Loucy (cell line): ENCODE measurements at regions not wholly inside any gene's neighbourhood (a gene's known extent, or its start where the extent isn't known, plus 50 kb on each side); places are given as distances from the start of the nearest gene placed in this dataset.
A peak's percentile ranks its signal among the peaks of the same experiment; 100 is the strongest.

ENCODE experiments used
- H2AFZ ChIP-seq: fragments of 200-600 bp; sonication (generic); 2 replicates; pipeline ENCODE4 v1.6.0; 2016; ENCODE audit warnings: antibody characterized with exemption, mild to moderate bottlenecking, low read length, moderate library complexity
- H3F3A ChIP-seq: fragments of 200-600 bp; 2 replicates; pipeline ENCODE4 v1.6.0; 2016; ENCODE audit warnings: antibody characterized with exemption, low read depth, mild to moderate bottlenecking
- H3K27me3 ChIP-seq: fragments of 200-600 bp; sonication (generic); 2 replicates; pipeline ENCODE4 v1.6.1; 2014; ENCODE audit warnings: low read length, mild to moderate bottlenecking; ENCODE audit not compliant: insufficient read depth, poor library complexity, severe bottlenecking
- H3K36me3 ChIP-seq: fragments of 200-600 bp; sonication (generic); 2 replicates; pipeline ENCODE4 v1.6.1; 2016; ENCODE audit warnings: low read length; ENCODE audit not compliant: insufficient read depth
- H3K4me1 ChIP-seq: fragments of 200-600 bp; sonication (generic); 2 replicates; pipeline ENCODE4 v1.5.1; 2014; ENCODE audit warnings: low read length, mild to moderate bottlenecking; ENCODE audit not compliant: insufficient read depth, poor library complexity, severe bottlenecking
- H3K4me2 ChIP-seq: fragments of 200-600 bp; sonication (generic); 2 replicates; pipeline ENCODE4 v1.6.0; 2014; ENCODE audit warnings: antibody characterized with exemption, low read length, low read depth, mild to moderate bottlenecking; ENCODE audit not compliant: poor library complexity, severe bottlenecking
- H3K4me3 ChIP-seq: fragments of 200-600 bp; sonication (generic); 2 replicates; pipeline ENCODE4 v1.5.1; 2014; ENCODE audit warnings: low read length, mild to moderate bottlenecking, mixed read lengths; ENCODE audit not compliant: poor library complexity, severe bottlenecking
- H3K79me2 ChIP-seq: fragments of 200-600 bp; sonication (generic); 2 replicates; pipeline ENCODE4 v1.6.1; 2014; ENCODE audit warnings: low read length; ENCODE audit not compliant: insufficient read depth
- H3K9ac ChIP-seq: fragments of 200-600 bp; sonication (generic); 2 replicates; pipeline ENCODE4 v1.6.0; 2014; ENCODE audit warnings: mild to moderate bottlenecking, low read depth, low read length, moderate library complexity; ENCODE audit not compliant: poor library complexity, severe bottlenecking
- H3K9me2 ChIP-seq: fragments of 200-600 bp; sonication (generic); replicated peaks from 2 replicates; pipeline ENCODE4 v1.6.1; 2016; ENCODE audit warnings: low read depth, low read length, mixed read lengths
- H3K9me3 ChIP-seq: fragments of 200-600 bp; sonication (generic); 2 replicates; pipeline ENCODE4 v1.6.1; 2014; ENCODE audit warnings: mild to moderate bottlenecking, antibody characterized with exemption, low read length, low read depth; ENCODE audit not compliant: insufficient read depth
- H4K20me1 ChIP-seq: fragments of 200-600 bp; sonication (generic); 2 replicates; pipeline ENCODE4 v1.6.0; 2014; ENCODE audit warnings: antibody characterized with exemption, low read length, mild to moderate bottlenecking; ENCODE audit not compliant: insufficient read depth, poor library complexity, severe bottlenecking
- EZH2phosphoT487 ChIP-seq: fragments of 200-600 bp; IDR thresholded peaks from 2 replicates; pipeline ENCODE4 v1.6.1; 2018; ENCODE audit warnings: antibody characterized with exemption, mild to moderate bottlenecking, moderate library complexity, borderline replicate concordance
- TF ChIP-seq, protein P1 (sequence below): fragments of 200-600 bp; sonication (generic); conservative IDR thresholded peaks from 2 replicates; pipeline ENCODE4 v1.5.1; 2014; ENCODE audit warnings: mild to moderate bottlenecking, antibody characterized with exemption, low read length

DNA sequence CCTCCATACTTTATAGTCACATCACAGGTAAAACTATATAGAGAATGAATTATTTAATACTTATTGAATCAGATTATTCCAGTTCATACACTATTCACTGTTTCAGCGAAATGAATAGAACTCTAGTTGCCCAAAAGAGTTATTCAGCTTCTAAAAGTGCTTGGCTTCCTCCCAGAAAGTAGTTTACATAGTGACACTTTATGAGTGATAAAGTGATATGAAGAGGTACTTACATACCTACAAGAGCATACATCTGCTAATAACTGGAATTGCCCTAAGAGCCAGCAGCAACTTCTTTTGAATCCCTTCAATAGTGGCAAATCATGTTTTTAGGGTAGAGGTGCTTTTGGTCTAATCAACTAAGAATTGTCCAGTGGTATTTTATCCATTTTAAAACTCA is 635.1 kb upstream of the AGTR1 start:
- H3K4me2 ChIP-seq, result no peak overlapping the region
- H3K4me3 ChIP-seq, result no peak overlapping the region
- no peaks in the 10 kb centered on the region for H3K36me3 ChIP-seq
- no peaks in the 10 kb centered on the region for H4K20me1 ChIP-seq
- H3K4me1 ChIP-seq, result no peaks in the 10 kb centered on the region
- no peaks in the 10 kb centered on the region for H3F3A ChIP-seq
- H3K9ac ChIP-seq, result no peak overlapping the region
- H2AFZ ChIP-seq, result no peak overlapping the region
- no peaks in the 10 kb centered on the region for H3K27me3 ChIP-seq
- no peaks in the 10 kb centered on the region for H3K9me2 ChIP-seq
- TF ChIP-seq EZH2phosphoT487, result no peak
- TF ChIP-seq, protein P1, sequence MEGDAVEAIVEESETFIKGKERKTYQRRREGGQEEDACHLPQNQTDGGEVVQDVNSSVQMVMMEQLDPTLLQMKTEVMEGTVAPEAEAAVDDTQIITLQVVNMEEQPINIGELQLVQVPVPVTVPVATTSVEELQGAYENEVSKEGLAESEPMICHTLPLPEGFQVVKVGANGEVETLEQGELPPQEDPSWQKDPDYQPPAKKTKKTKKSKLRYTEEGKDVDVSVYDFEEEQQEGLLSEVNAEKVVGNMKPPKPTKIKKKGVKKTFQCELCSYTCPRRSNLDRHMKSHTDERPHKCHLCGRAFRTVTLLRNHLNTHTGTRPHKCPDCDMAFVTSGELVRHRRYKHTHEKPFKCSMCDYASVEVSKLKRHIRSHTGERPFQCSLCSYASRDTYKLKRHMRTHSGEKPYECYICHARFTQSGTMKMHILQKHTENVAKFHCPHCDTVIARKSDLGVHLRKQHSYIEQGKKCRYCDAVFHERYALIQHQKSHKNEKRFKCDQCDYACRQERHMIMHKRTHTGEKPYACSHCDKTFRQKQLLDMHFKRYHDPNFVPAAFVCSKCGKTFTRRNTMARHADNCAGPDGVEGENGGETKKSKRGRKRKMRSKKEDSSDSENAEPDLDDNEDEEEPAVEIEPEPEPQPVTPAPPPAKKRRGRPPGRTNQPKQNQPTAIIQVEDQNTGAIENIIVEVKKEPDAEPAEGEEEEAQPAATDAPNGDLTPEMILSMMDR, result no peak
- H3K9me3 ChIP-seq, result no peaks in the 10 kb centered on the region
- H3K79me2 ChIP-seq, result no peaks in the 10 kb centered on the region

DNA sequence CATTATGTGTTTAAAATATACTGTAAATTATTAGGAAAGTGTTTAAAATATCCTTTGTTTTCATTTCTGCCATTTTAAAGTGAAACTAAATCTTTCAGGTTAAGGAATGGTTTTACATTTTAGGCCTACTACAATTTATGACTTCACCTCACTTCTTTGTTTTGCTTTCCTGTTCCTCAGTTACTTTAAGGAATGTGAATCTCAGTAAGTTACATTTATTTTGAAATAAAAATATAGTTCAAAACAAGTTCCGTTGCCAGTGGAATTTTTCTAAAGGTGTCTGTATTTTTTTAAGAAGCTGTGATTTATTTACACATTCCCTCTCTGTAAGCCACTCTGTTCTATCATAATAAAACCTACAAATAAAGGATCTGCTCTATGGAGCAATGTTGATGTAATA is 630.9 kb upstream of the AGTR1 start:
- no peaks in the 10 kb centered on the region for H4K20me1 ChIP-seq
- no peaks in the 10 kb centered on the region for H3K27me3 ChIP-seq
- H3F3A ChIP-seq, result no peaks in the 10 kb centered on the region
- H3K4me3 ChIP-seq, result no peak overlapping the region
- TF ChIP-seq, protein P1, result no peak
- no peak for TF ChIP-seq EZH2phosphoT487
- H3K4me1 ChIP-seq, result no peaks in the 10 kb centered on the region
- H3K36me3 ChIP-seq, result no peaks in the 10 kb centered on the region
- H3K79me2 ChIP-seq, result no peaks in the 10 kb centered on the region
- H3K9me3 ChIP-seq, result no peaks in the 10 kb centered on the region
- H3K9me2 ChIP-seq, result no peaks in the 10 kb centered on the region
- H2AFZ ChIP-seq, result no peak overlapping the region
- H3K9ac ChIP-seq, result no peak overlapping the region
- no peak overlapping the region for H3K4me2 ChIP-seq

DNA sequence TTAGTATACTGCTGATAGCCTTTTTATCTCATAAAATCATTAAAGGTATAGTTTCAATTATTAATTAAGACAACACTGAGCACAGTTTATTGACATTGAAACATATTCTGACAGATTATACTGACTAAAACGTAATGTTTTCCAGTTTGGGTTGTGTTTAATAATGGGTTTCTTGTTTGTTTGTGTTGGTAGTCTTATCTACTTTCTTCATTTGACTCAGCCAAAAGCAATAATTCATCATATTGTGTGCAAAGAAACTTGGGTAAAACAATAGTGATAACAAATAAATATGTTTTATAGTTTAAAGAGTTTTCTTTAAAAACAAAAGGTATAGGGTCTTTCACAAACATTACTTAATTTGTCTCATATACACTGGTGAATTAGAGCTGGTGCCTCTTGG is 629.2 kb upstream of the AGTR1 start:
- Histone ChIP-seq H3K79me2 (no peaks in the 10 kb centered on the region), H3K9me3 (no peaks in the 10 kb centered on the region), H3K4me2 (no peak overlapping the region), H4K20me1 (no peaks in the 10 kb centered on the region), H3K27me3 (no peaks in the 10 kb centered on the region), H3K4me1 (no peaks in the 10 kb centered on the region), H3K9me2 (no peaks in the 10 kb centered on the region), H3K9ac (no peak overlapping the region), H2AFZ (peak overlapping the region; percentile 45; the same call in 1 of the 2 replicates), H3K36me3 (no peaks in the 10 kb centered on the region), H3F3A (no peaks in the 10 kb centered on the region), H3K4me3 (no peak overlapping the region)
- TF ChIP-seq, protein P1, result no peak
- TF ChIP-seq EZH2phosphoT487, result no peak
